ENCODE measurements at regions not wholly inside any gene's neighbourhood (a gene's known extent, or its start where the extent isn't known, plus 50 kb on each side); places are given as distances from the start of the nearest gene placed in this dataset.
"Not testable (repeated sequence)": the region's sequence is repeated elsewhere in the genome, so short reads cannot be mapped to it uniquely, and the experiment has no call there.

GRCh38 chr1:114036841-114037630 lies 57.8 kb downstream of the OLFML3 start:
- not testable (repeated sequence) for TF ChIP-seq CTCF (IDR thresholded peaks at IDR 0.05 in 2 of 3, conservative IDR thresholded peaks at IDR 0.05 in 1 of 3; ENCODE audit: control insufficient read depth in 2 of 3, extremely low read depth in 1 of 3, insufficient read depth in 1 of 3, low read depth in 3 of 3, low read length in 3 of 3); MEF2B (IDR thresholded peaks at IDR 0.05; ENCODE audit: partially characterized antibody, poor library complexity, severe bottlenecking); RCOR1 (conservative IDR thresholded peaks at IDR 0.05; ENCODE audit: low read depth, low read length); SUZ12 (IDR thresholded peaks at IDR 0.05; ENCODE audit: unreplicated experiment); EP300 (IDR thresholded peaks at IDR 0.05; ENCODE audit: borderline replicate concordance in 1 of 2, control insufficient read depth in 1 of 2, low read depth in 2 of 2, low read length in 2 of 2); HDGF (IDR thresholded peaks at IDR 0.05); EZH2 (IDR thresholded peaks at IDR 0.05; ENCODE audit: borderline replicate concordance, control insufficient read depth, low read depth, low read length)
